ENCODE measurements at regions not wholly inside any gene's neighbourhood (a gene's known extent, or its start where the extent isn't known, plus 50 kb on each side); places are given as distances from the start of the nearest gene placed in this dataset.

DNA sequence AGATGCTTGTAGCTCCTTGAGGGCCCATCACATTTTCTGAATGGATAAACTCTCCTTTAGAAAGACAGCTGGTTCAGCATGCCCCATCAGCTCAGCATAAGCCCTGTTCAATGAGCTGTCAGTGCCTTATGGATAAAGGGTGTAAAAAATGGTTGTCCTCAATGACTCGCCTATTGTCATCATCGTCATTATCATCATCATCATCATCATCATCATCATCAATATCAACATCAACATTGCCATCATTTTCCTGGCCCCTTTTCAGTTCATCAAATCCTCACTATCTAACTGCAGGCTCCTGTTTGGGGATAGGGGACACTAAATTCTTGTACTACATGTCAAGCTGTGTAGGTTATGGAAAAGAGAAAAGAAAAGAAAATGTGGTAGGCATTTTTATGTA lies 310.7 kb upstream of the MTNR1B start:
- Histone ChIP-seq H3K4me3 (no peak overlapping the region), H3K4me1 (peaks cover 7% of the 10 kb centered on the region; the same call in 1 of the 2 replicates), H4K20me1 (no peaks in the 10 kb centered on the region), H3K4me2 (no peak overlapping the region), H3K36me3 (no peaks in the 10 kb centered on the region), H3K27me3 (no peaks in the 10 kb centered on the region), H3K27ac (no peak overlapping the region), H3K9me3 (no peaks in the 10 kb centered on the region), H3K9ac (no peak overlapping the region)
- no peak for TF ChIP-seq Cebpa-rat (IDR thresholded peaks at IDR 0.05)

- Histone ChIP-seq H3K27me3 (no peaks in the 10 kb centered on the region), H4K20me1 (no peaks in the 10 kb centered on the region), H3K4me1 (peaks cover 7% of the 10 kb centered on the region; the same call in 1 of the 2 replicates), H3K9ac (no peak overlapping the region), H3K4me2 (no peak overlapping the region), H3K4me3 (no peak overlapping the region), H3K27ac (no peak overlapping the region), H3K36me3 (no peaks in the 10 kb centered on the region), H3K9me3 (no peaks in the 10 kb centered on the region)
- no peak for TF ChIP-seq Cebpa-rat (IDR thresholded peaks at IDR 0.05)
Measured at GRCh38 chr11:92659793-92660192, 309.7 kb upstream of the MTNR1B start.

GRCh38 chr11:92662601-92663360 lies 306.7 kb upstream of the MTNR1B start:
- Histone ChIP-seq H3K36me3 (no peaks in the 10 kb centered on the region), H3K4me2 (no peak overlapping the region), H4K20me1 (no peaks in the 10 kb centered on the region), H3K9ac (no peak overlapping the region), H3K4me3 (no peak overlapping the region), H3K27ac (no peak overlapping the region), H3K27me3 (no peaks in the 10 kb centered on the region), H3K4me1 (no peaks in the 10 kb centered on the region), H3K9me3 (no peaks in the 10 kb centered on the region)
- TF ChIP-seq Cebpa-rat (IDR thresholded peaks at IDR 0.05), result no peak

GRCh38 chr11:92663539-92663938 lies 305.9 kb upstream of the MTNR1B start:
- Histone ChIP-seq H3K4me1 (no peaks in the 10 kb centered on the region), H4K20me1 (no peaks in the 10 kb centered on the region), H3K4me3 (no peak overlapping the region), H3K27me3 (no peaks in the 10 kb centered on the region), H3K27ac (no peak overlapping the region), H3K9ac (no peak overlapping the region), H3K4me2 (no peak overlapping the region), H3K9me3 (no peaks in the 10 kb centered on the region), H3K36me3 (no peaks in the 10 kb centered on the region)
- TF ChIP-seq Cebpa-rat (IDR thresholded peaks at IDR 0.05), result no peak

DNA sequence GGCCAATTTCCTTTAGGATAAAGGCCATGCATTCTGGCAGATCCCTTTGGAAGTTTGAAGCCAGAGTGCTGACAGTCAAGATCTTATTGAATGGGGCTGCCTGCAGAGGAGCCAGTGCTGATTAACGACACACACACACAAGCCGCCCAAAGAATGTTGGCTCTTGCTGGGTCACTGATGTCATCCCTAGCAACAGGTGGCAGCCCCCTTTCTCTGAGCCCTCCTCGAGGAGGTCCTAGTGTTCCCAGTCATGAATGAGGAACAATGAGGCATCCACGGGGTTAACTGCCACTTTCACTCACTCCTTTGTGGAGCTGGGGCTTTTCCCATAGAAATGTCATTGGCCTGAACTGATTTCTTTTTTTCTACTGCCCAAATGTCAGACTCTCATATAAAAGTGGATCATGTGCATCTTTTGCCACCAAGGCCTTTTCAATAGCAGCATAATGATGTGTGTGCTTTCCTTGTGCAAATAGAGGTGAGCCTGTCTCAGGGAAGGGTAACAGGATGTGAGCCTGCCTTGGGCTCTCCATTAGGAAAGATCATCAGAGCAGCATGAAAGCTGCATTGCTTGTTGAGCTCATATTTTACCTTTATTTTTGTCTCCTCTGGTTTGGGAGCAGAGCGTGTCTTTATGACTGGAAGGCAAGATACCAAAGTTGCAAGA lies 301.8 kb upstream of the MTNR1B start:
- H3K4me2 ChIP-seq, result no peak overlapping the region
- H3K4me3 ChIP-seq, result no peak overlapping the region
- no peaks in the 10 kb centered on the region for H3K9me3 ChIP-seq
- H3K9ac ChIP-seq, result no peak overlapping the region
- no peaks in the 10 kb centered on the region for H3K4me1 ChIP-seq
- H4K20me1 ChIP-seq, result no peaks in the 10 kb centered on the region
- TF ChIP-seq Cebpa-rat (IDR thresholded peaks at IDR 0.05), result no peak
- H3K27me3 ChIP-seq, result no peaks in the 10 kb centered on the region
- no peak overlapping the region for H3K27ac ChIP-seq
- no peaks in the 10 kb centered on the region for H3K36me3 ChIP-seq

DNA sequence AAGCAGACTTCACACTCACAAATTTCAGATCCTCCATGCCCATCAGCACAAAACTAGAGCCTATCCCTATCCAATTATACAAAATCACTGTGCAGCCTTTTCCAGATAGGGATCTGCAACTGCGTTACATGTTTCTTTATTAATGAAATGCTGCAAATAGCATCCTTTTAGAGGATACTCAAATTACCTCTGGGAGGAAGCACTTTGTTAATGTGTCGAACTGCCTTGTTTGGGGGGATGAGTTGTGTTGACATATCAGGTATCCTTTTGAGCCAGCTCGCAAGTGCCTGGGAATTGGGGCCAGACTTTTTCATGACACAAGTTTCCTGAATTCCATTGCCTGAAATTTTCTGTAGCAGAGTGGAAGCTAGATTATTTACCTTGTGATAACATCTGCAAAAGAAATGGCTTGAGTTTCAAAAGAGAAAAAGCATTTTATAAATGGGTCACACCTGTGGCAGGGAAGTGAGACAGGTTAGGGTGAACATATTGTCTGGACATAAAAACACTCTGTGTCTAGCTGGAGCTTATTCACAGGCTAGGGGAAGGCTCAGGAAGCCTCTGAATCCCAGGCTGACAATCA lies 299.1 kb upstream of the MTNR1B start:
- Histone ChIP-seq H3K4me2 (no peak overlapping the region), H3K27ac (no peak overlapping the region), H4K20me1 (no peaks in the 10 kb centered on the region), H3K4me3 (no peak overlapping the region), H3K4me1 (no peaks in the 10 kb centered on the region), H3K9me3 (no peaks in the 10 kb centered on the region), H3K9ac (no peak overlapping the region), H3K36me3 (no peaks in the 10 kb centered on the region), H3K27me3 (no peaks in the 10 kb centered on the region)
- TF ChIP-seq Cebpa-rat (IDR thresholded peaks at IDR 0.05), result no peak

GRCh38 chr11:92671081-92671480 lies 298.4 kb upstream of the MTNR1B start:
- no peak overlapping the region for H3K4me2 ChIP-seq
- H3K9me3 ChIP-seq, result no peaks in the 10 kb centered on the region
- no peaks in the 10 kb centered on the region for H3K27me3 ChIP-seq
- H3K9ac ChIP-seq, result no peak overlapping the region
- no peak overlapping the region for H3K27ac ChIP-seq
- no peaks in the 10 kb centered on the region for H4K20me1 ChIP-seq
- H3K4me1 ChIP-seq, result no peaks in the 10 kb centered on the region
- no peak for TF ChIP-seq Cebpa-rat (IDR thresholded peaks at IDR 0.05)
- H3K36me3 ChIP-seq, result no peaks in the 10 kb centered on the region
- H3K4me3 ChIP-seq, result no peak overlapping the region

GRCh38 chr11:92675303-92675702 lies 294.1 kb upstream of the MTNR1B start:
- H3K9me3 ChIP-seq, result peaks cover 8% of the 10 kb centered on the region; the same call in 1 of the 2 replicates
- H3K4me2 ChIP-seq, result no peak overlapping the region

GRCh38 chr11:92675810-92676209 lies 293.6 kb upstream of the MTNR1B start:
- no peak for TF ChIP-seq Cebpa-rat (IDR thresholded peaks at IDR 0.05)

More at GRCh38 chr11:92675303-92675702, 294.1 kb upstream of the MTNR1B start:
- no peak for TF ChIP-seq Cebpa-rat (IDR thresholded peaks at IDR 0.05)
- Histone ChIP-seq H3K27me3 (no peaks in the 10 kb centered on the region), H3K4me3 (no peak overlapping the region), H3K27ac (no peak overlapping the region), H3K36me3 (no peaks in the 10 kb centered on the region), H4K20me1 (no peaks in the 10 kb centered on the region), H3K4me1 (no peaks in the 10 kb centered on the region), H3K9ac (no peak overlapping the region)

More at GRCh38 chr11:92675810-92676209, 293.6 kb upstream of the MTNR1B start:
- Histone ChIP-seq H3K4me3 (no peak overlapping the region), H3K36me3 (no peaks in the 10 kb centered on the region), H3K9me3 (peaks cover 8% of the 10 kb centered on the region; the same call in 1 of the 2 replicates), H3K27ac (no peak overlapping the region), H4K20me1 (no peaks in the 10 kb centered on the region), H3K4me1 (no peaks in the 10 kb centered on the region), H3K4me2 (no peak overlapping the region), H3K27me3 (no peaks in the 10 kb centered on the region), H3K9ac (no peak overlapping the region)

All from BLaER1 (cell line).